ENCODE measurements at regions not wholly inside any gene's neighbourhood (a gene's known extent, or its start where the extent isn't known, plus 50 kb on each side); places are given as distances from the start of the nearest gene placed in this dataset.

GRCh38 chr9:81123526-81123925 is 565.8 kb downstream of the TLE1 start:
- ChIA-PET CTCF (no interaction called here), POLR2A (no interaction called here)
- Histone ChIP-seq H3K4me2 (ENCODE audit: insufficient read depth, low read length) (no peak overlapping the region), H3K4me3 (replicated peaks in 1 of 3; ENCODE audit: insufficient read depth in 1 of 3, low read depth in 1 of 3, low read length in 3 of 3) (no peak overlapping the region), H3K9ac (replicated peaks; ENCODE audit: extremely low read depth, insufficient read depth, low read length) (no peak overlapping the region), H3K27me3 (ENCODE audit: control insufficient read depth in 2 of 2, insufficient read depth in 2 of 2, low read length in 2 of 2) (no peaks in the 10 kb centered on the region), H3K36me3 (ENCODE audit: control insufficient read depth in 2 of 2, extremely low read depth in 1 of 2, insufficient read depth in 2 of 2, low read length in 2 of 2) (no peaks in the 10 kb centered on the region), H3K79me2 (ENCODE audit: control insufficient read depth, insufficient read depth, low read length) (no peaks in the 10 kb centered on the region), H3K27ac (ENCODE audit: insufficient read depth, low read depth, low read length) (no peak overlapping the region), H4K20me1 (replicated peaks; ENCODE audit: control insufficient read depth, extremely low read depth, insufficient read depth, low read length) (no peaks in the 10 kb centered on the region), H3K4me1 (ENCODE audit: control insufficient read depth, extremely low read depth, insufficient read depth, low read length) (no peaks in the 10 kb centered on the region), H3K9me3 (replicated peaks; ENCODE audit: control insufficient read depth, insufficient read depth, low read length) (no peaks in the 10 kb centered on the region), H3K9me1 (replicated peaks; ENCODE audit: control insufficient read depth, extremely low read depth, insufficient read depth, low read length) (no peaks in the 10 kb centered on the region), H2AFZ (ENCODE audit: low read depth, low read length) (no peak overlapping the region)
- no TSS peak for BruUV-seq (replicated peaks)
- TF ChIP-seq POLR2AphosphoS5 (IDR thresholded peaks at IDR 0.05; ENCODE audit: insufficient read depth, low read depth, low read length) (no peak), FOS (IDR thresholded peaks at IDR 0.05; ENCODE audit: borderline replicate concordance, insufficient read depth, low read length) (no peak), JUN (IDR thresholded peaks at IDR 0.05; ENCODE audit: borderline replicate concordance, insufficient read depth, insufficient read length, low read depth) (no peak), CTCF (IDR thresholded peaks at IDR 0.05; ENCODE audit: extremely low read depth in 1 of 2, insufficient read depth in 1 of 2, low read depth in 1 of 2, low read length in 2 of 2) (no peak), MAX (IDR thresholded peaks at IDR 0.05; ENCODE audit: insufficient read depth, insufficient read length) (no peak), GATA2 (IDR thresholded peaks at IDR 0.05; ENCODE audit: insufficient read depth, insufficient read length, low read depth, low read length) (no peak)
- DNase-seq (ENCODE audit: low read depth, low spot score) (no peak), FAIRE-seq (no peak)
- intact Hi-C loops (cut with micrococcal nuclease) (no loop called here), dilution Hi-C loops (cut with MboI; ENCODE audit: extremely low pct_ligation_motif_present, low sequenced_read_pairs) (no loop called here)

- Histone ChIP-seq H3K9ac (replicated peaks; ENCODE audit: extremely low read depth, insufficient read depth, low read length) (no peak overlapping the region), H3K27me3 (ENCODE audit: control insufficient read depth in 2 of 2, insufficient read depth in 2 of 2, low read length in 2 of 2) (no peaks in the 10 kb centered on the region), H3K9me1 (replicated peaks; ENCODE audit: control insufficient read depth, extremely low read depth, insufficient read depth, low read length) (no peaks in the 10 kb centered on the region), H3K9me3 (replicated peaks; ENCODE audit: control insufficient read depth, insufficient read depth, low read length) (no peaks in the 10 kb centered on the region), H3K36me3 (ENCODE audit: control insufficient read depth in 2 of 2, extremely low read depth in 1 of 2, insufficient read depth in 2 of 2, low read length in 2 of 2) (no peaks in the 10 kb centered on the region), H2AFZ (ENCODE audit: low read depth, low read length) (no peak overlapping the region), H3K4me1 (ENCODE audit: control insufficient read depth, extremely low read depth, insufficient read depth, low read length) (no peaks in the 10 kb centered on the region), H3K27ac (ENCODE audit: insufficient read depth, low read depth, low read length) (no peak overlapping the region), H3K4me3 (replicated peaks in 1 of 3; ENCODE audit: insufficient read depth in 1 of 3, low read depth in 1 of 3, low read length in 3 of 3) (no peak overlapping the region), H3K79me2 (ENCODE audit: control insufficient read depth, insufficient read depth, low read length) (no peaks in the 10 kb centered on the region), H4K20me1 (replicated peaks; ENCODE audit: control insufficient read depth, extremely low read depth, insufficient read depth, low read length) (no peaks in the 10 kb centered on the region), H3K4me2 (ENCODE audit: insufficient read depth, low read length) (no peak overlapping the region)
- DNase-seq (ENCODE audit: low read depth, low spot score) (no peak), FAIRE-seq (no peak)
- BruUV-seq (replicated peaks), result no TSS peak
- intact Hi-C loops (cut with micrococcal nuclease), result no loop called here
- dilution Hi-C loops (cut with MboI; ENCODE audit: extremely low pct_ligation_motif_present, low sequenced_read_pairs), result no loop called here
- TF ChIP-seq MAX (IDR thresholded peaks at IDR 0.05; ENCODE audit: insufficient read depth, insufficient read length) (no peak), CTCF (IDR thresholded peaks at IDR 0.05; ENCODE audit: extremely low read depth in 1 of 2, insufficient read depth in 1 of 2, low read depth in 1 of 2, low read length in 2 of 2) (no peak), EZH2 (IDR thresholded peaks at IDR 0.05; ENCODE audit: borderline replicate concordance, low read depth, low read length, severe bottlenecking) (no peak), POLR2AphosphoS5 (IDR thresholded peaks at IDR 0.05; ENCODE audit: insufficient read depth, low read depth, low read length) (no peak), GATA2 (IDR thresholded peaks at IDR 0.05; ENCODE audit: insufficient read depth, insufficient read length, low read depth, low read length) (no peak), POLR2A (IDR thresholded peaks at IDR 0.05; ENCODE audit: low read depth, low read length) (no peak), JUN (IDR thresholded peaks at IDR 0.05; ENCODE audit: borderline replicate concordance, insufficient read depth, insufficient read length, low read depth) (no peak), MYC (IDR thresholded peaks at IDR 0.05; ENCODE audit: low read depth, low read length) (no peak), FOS (IDR thresholded peaks at IDR 0.05; ENCODE audit: borderline replicate concordance, insufficient read depth, low read length) (no peak)
- POLR2A ChIA-PET, result no interaction called here
- CTCF ChIA-PET, result no interaction called here
Measured at GRCh38 chr9:81122749-81123148, 566.6 kb downstream of the TLE1 start.
